ENCODE measurements at regions not wholly inside any gene's neighbourhood (a gene's known extent, or its start where the extent isn't known, plus 50 kb on each side); places are given as distances from the start of the nearest gene placed in this dataset.
"Not testable (repeated sequence)": the region's sequence is repeated elsewhere in the genome, so short reads cannot be mapped to it uniquely, and the experiment has no call there.

DNA sequence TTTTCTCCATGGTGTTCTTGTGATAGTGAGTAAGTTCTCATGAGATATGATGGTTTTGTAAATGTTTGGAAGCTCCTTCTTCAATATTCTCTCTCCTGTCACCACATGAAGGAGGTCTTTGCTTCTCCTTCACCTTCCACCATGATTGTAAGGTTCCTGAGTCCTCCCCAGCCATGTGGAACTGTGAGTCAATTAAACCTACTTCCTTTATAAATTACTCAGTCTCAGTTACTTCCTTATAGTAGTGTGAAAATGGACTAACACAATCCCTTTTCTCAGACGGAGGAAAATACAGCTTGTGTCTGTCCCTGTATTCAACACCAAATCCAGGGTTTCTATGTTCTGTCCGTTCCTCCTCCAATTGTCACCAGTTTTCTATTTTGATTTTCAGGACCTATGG lies 181.0 kb downstream of the ALDH8A1 start:
- no peaks in the 10 kb centered on the region for H3K4me1 Mint-ChIP-seq (ENCODE audit: low read depth, unreplicated experiment)
- no peak for DNase-seq
- no peaks in the 10 kb centered on the region for H3K9me3 Mint-ChIP-seq (ENCODE audit: unreplicated experiment)
- no peaks in the 10 kb centered on the region for H3K36me3 Mint-ChIP-seq (ENCODE audit: unreplicated experiment)
- no peaks in the 10 kb centered on the region for H3K27me3 Mint-ChIP-seq (ENCODE audit: unreplicated experiment)
- TF ChIP-seq, protein P1, sequence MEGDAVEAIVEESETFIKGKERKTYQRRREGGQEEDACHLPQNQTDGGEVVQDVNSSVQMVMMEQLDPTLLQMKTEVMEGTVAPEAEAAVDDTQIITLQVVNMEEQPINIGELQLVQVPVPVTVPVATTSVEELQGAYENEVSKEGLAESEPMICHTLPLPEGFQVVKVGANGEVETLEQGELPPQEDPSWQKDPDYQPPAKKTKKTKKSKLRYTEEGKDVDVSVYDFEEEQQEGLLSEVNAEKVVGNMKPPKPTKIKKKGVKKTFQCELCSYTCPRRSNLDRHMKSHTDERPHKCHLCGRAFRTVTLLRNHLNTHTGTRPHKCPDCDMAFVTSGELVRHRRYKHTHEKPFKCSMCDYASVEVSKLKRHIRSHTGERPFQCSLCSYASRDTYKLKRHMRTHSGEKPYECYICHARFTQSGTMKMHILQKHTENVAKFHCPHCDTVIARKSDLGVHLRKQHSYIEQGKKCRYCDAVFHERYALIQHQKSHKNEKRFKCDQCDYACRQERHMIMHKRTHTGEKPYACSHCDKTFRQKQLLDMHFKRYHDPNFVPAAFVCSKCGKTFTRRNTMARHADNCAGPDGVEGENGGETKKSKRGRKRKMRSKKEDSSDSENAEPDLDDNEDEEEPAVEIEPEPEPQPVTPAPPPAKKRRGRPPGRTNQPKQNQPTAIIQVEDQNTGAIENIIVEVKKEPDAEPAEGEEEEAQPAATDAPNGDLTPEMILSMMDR (IDR thresholded peaks at IDR 0.05; ENCODE audit: partially characterized antibody, unreplicated experiment), result no peak
- no peak overlapping the region for H3K4me3 Mint-ChIP-seq (ENCODE audit: unreplicated experiment)
- no peak overlapping the region for H3K27ac Mint-ChIP-seq (ENCODE audit: unreplicated experiment)

DNA sequence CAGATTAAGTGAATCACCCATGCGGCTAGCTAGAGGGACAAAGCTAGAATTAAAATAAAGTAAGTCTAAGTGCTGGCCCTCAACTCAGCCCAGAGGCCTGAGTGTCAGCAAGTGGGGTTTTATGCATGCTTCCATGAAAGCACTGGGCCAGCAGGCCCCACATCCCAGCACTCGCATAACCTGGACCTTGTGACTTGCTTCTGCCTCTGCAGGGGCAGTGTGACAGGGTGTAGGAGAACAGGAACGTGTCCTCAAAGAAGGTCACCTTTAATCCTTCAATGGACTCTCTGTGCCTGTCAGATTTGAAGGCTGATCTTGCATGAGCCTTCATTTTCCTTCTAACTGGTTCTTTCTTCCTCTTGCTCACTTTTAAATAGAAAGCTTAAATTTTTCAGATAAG lies 183.4 kb downstream of the ALDH8A1 start:
- Mint-ChIP-seq H3K27me3 (ENCODE audit: unreplicated experiment) (no peaks in the 10 kb centered on the region), H3K36me3 (ENCODE audit: unreplicated experiment) (no peaks in the 10 kb centered on the region), H3K4me3 (ENCODE audit: unreplicated experiment) (no peak overlapping the region), H3K9me3 (ENCODE audit: unreplicated experiment) (no peaks in the 10 kb centered on the region), H3K27ac (ENCODE audit: unreplicated experiment) (no peak overlapping the region), H3K4me1 (ENCODE audit: low read depth, unreplicated experiment) (no peaks in the 10 kb centered on the region)
- DNase-seq, result no peak
- TF ChIP-seq, protein P1 (IDR thresholded peaks at IDR 0.05; ENCODE audit: partially characterized antibody, unreplicated experiment), result no peak

DNA sequence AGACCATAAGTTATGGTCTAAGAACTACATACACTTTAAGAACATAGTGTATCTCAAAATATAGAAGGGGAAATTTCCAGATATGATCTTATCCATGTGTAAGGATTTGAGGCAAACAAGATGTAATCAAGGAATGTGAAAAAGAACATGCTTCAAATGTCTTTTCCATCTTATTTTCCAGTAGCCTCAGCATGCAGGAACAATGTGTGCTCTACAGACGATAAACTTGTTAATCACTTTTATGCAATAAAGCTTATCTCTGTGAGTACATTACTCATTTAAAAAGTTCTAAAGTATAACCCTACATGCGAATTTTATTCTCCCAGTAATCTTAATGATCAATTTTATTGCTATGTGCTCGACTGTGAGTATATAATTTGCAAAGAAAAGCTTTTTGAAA lies 185.2 kb downstream of the ALDH8A1 start:
- DNase-seq, result no peak
- H3K9me3 Mint-ChIP-seq (ENCODE audit: unreplicated experiment), result no peaks in the 10 kb centered on the region
- TF ChIP-seq, protein P1 (IDR thresholded peaks at IDR 0.05; ENCODE audit: partially characterized antibody, unreplicated experiment), result no peak
- no peaks in the 10 kb centered on the region for H3K4me1 Mint-ChIP-seq (ENCODE audit: low read depth, unreplicated experiment)
- H3K27me3 Mint-ChIP-seq (ENCODE audit: unreplicated experiment), result no peaks in the 10 kb centered on the region
- no peak overlapping the region for H3K4me3 Mint-ChIP-seq (ENCODE audit: unreplicated experiment)
- H3K27ac Mint-ChIP-seq (ENCODE audit: unreplicated experiment), result no peak overlapping the region
- no peaks in the 10 kb centered on the region for H3K36me3 Mint-ChIP-seq (ENCODE audit: unreplicated experiment)

DNA sequence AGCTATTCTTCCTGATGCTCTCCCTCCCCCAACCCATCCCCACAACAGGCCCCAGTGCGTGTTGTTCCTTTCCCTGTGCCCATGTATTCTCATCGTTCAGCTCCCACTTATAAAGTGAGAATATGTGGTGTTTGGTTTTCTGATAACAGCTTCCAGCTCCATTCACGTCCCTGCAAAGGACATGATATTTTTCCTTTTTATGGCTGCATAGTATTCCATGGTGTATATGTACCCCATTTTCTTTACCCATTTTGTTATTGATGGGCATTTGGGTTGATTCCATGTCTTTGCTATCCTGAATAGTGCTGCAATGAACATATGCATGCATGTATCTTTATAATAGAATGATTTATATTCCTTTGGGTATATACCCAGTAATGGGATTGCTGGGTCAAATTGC lies 186.3 kb downstream of the ALDH8A1 start:
- DNase-seq; H3K27me3 Mint-ChIP-seq (ENCODE audit: unreplicated experiment); H3K36me3 Mint-ChIP-seq (ENCODE audit: unreplicated experiment); H3K4me1 Mint-ChIP-seq (ENCODE audit: low read depth, unreplicated experiment); H3K9me3 Mint-ChIP-seq (ENCODE audit: unreplicated experiment); H3K27ac Mint-ChIP-seq (ENCODE audit: unreplicated experiment); H3K4me3 Mint-ChIP-seq (ENCODE audit: unreplicated experiment): not testable (repeated sequence)

DNA sequence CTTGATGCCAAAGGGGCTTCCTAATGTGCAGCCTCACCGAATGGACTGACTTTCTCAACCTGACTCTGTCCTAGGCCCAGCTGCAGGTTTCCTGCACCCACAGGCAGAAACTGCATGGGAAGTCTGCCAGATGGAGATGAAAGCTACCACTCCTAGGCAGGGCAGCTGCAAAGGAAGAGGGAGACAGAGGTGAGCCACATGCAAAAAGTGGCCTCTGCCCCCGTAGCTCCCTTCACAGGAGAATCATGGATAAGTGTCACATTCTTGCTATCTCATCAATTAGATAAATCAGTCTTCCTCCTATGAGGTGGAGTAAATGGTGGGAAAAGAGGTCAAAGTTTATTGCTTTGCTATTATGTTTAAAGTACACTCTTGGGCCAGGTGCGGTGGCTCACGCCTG lies 191.3 kb downstream of the ALDH8A1 start:
- TF ChIP-seq, protein P1 (IDR thresholded peaks at IDR 0.05; ENCODE audit: partially characterized antibody, unreplicated experiment), result no peak
- Mint-ChIP-seq H3K27ac (ENCODE audit: unreplicated experiment) (no peak overlapping the region), H3K4me3 (ENCODE audit: unreplicated experiment) (no peak overlapping the region), H3K36me3 (ENCODE audit: unreplicated experiment) (no peaks in the 10 kb centered on the region), H3K27me3 (ENCODE audit: unreplicated experiment) (no peaks in the 10 kb centered on the region), H3K4me1 (ENCODE audit: low read depth, unreplicated experiment) (no peaks in the 10 kb centered on the region), H3K9me3 (ENCODE audit: unreplicated experiment) (peaks cover 2% of the 10 kb centered on the region)
- DNase-seq, result no peak

DNA sequence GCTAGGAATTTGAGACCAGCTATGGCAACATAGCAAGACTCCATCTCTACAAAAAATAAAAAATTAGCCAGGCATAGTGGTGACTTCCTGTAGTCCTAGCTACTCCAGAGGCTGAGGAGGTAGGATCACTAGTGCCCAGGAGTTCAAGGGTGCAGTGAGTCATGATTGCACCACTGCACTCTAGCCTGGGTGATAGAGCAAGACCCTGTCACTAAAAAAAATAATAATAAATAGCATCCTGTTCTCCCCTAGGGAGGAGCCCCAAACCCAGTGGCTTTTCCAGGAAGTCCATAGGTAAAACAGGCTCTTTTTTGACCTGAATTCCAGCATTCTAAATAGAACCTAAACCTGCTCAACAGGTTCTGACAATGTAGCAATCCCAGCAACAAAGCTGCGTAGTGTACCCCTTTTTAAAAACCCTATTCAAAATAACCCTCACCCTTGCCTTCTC lies 192.0 kb downstream of the ALDH8A1 start:
- Mint-ChIP-seq H3K27ac (ENCODE audit: unreplicated experiment) (no peak overlapping the region), H3K4me3 (ENCODE audit: unreplicated experiment) (no peak overlapping the region), H3K36me3 (ENCODE audit: unreplicated experiment) (no peaks in the 10 kb centered on the region), H3K9me3 (ENCODE audit: unreplicated experiment) (peaks cover 2% of the 10 kb centered on the region), H3K27me3 (ENCODE audit: unreplicated experiment) (no peaks in the 10 kb centered on the region), H3K4me1 (ENCODE audit: low read depth, unreplicated experiment) (no peaks in the 10 kb centered on the region)
- DNase-seq, result no peak
- TF ChIP-seq, protein P1 (IDR thresholded peaks at IDR 0.05; ENCODE audit: partially characterized antibody, unreplicated experiment), result no peak

Measured in glutamatergic neuron (in vitro differentiated cells).